ENCODE measurements at regions not wholly inside any gene's neighbourhood (a gene's known extent, or its start where the extent isn't known, plus 50 kb on each side); places are given as distances from the start of the nearest gene placed in this dataset.

DNA sequence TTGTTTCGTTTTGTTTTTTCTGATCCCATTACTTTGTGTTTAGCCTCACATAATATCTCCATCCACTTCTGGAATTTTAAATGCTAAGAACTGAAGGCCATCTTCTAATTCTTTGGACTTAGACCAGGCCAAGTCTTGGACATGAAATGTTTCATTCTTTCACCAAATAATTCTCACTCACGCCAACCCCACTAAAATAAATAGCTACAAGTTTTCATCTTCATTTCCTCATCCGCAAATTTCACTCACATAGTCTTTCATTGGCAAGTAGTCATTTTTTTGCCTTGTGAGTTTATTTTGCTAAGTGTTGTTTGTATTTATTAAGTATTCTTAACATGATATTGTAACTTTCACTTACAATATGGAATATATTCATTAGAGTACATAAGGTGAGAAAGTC lies 1188.6 kb upstream of the SEMA6A start:
- Histone ChIP-seq H3K4me1 (ENCODE audit: control insufficient read depth, low read depth, low read length) (no peaks in the 10 kb centered on the region), H3K9me3 (ENCODE audit: control insufficient read depth, low read depth, low read length) (no peaks in the 10 kb centered on the region), H3K27ac (ENCODE audit: low read length) (no peak overlapping the region), H3K27me3 (ENCODE audit: control insufficient read depth, insufficient read depth, low read length) (no peaks in the 10 kb centered on the region), H3K9ac (ENCODE audit: low read length) (no peak overlapping the region), H3K4me3 (ENCODE audit: low read length) (no peak overlapping the region), H3K36me3 (ENCODE audit: control insufficient read depth, low read depth, low read length) (no peaks in the 10 kb centered on the region)

- Histone ChIP-seq H3K27ac (ENCODE audit: low read length) (no peak overlapping the region), H3K4me3 (ENCODE audit: low read length) (no peak overlapping the region), H3K36me3 (ENCODE audit: control insufficient read depth, low read depth, low read length) (no peaks in the 10 kb centered on the region), H3K4me1 (ENCODE audit: control insufficient read depth, low read depth, low read length) (no peaks in the 10 kb centered on the region), H3K27me3 (ENCODE audit: control insufficient read depth, insufficient read depth, low read length) (no peaks in the 10 kb centered on the region), H3K9me3 (ENCODE audit: control insufficient read depth, low read depth, low read length) (no peaks in the 10 kb centered on the region), H3K9ac (ENCODE audit: low read length) (no peak overlapping the region)
Observed at GRCh38 chr5:117761186-117761585, 1186.6 kb upstream of the SEMA6A start.

DNA sequence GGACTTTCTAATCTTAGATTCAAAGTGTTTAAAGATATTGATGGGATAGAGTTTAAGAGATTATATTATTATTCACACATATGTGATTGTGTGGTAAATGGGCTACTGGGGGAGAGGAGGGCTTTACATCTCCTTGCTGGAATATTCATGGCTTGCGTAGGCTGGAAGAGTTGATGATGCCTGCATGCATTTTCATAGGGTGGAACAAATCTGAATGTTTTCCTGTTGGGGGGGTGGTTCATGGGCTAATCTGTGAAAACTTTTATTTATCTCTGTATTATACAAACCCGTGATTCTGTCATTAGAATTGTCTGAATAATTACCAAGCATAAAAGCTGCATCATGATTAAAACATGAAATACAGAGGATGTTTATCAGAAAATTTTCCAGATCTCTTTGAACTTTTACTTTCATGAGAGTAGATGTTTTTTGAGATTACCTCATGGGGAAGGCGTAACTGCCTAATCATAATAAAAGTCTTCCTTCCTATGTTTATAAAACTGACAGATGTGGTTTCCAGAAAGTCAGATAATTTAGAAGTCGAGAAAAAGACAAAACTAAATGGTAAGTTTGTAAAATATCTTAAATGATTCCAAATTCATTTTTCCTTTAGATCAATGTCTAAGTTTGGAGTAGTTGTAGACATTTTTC lies 1185.4 kb upstream of the SEMA6A start:
- H3K27me3 ChIP-seq (ENCODE audit: control insufficient read depth, insufficient read depth, low read length), result no peaks in the 10 kb centered on the region
- H3K4me1 ChIP-seq (ENCODE audit: control insufficient read depth, low read depth, low read length), result no peaks in the 10 kb centered on the region
- no peak overlapping the region for H3K27ac ChIP-seq (ENCODE audit: low read length)
- H3K9ac ChIP-seq (ENCODE audit: low read length), result no peak overlapping the region
- no peaks in the 10 kb centered on the region for H3K9me3 ChIP-seq (ENCODE audit: control insufficient read depth, low read depth, low read length)
- H3K4me3 ChIP-seq (ENCODE audit: low read length), result no peak overlapping the region
- no peaks in the 10 kb centered on the region for H3K36me3 ChIP-seq (ENCODE audit: control insufficient read depth, low read depth, low read length)

- no peaks in the 10 kb centered on the region for H3K27me3 ChIP-seq (ENCODE audit: control insufficient read depth, insufficient read depth, low read length)
- no peak overlapping the region for H3K27ac ChIP-seq (ENCODE audit: low read length)
- no peak overlapping the region for H3K4me3 ChIP-seq (ENCODE audit: low read length)
- no peak overlapping the region for H3K9ac ChIP-seq (ENCODE audit: low read length)
- no peaks in the 10 kb centered on the region for H3K36me3 ChIP-seq (ENCODE audit: control insufficient read depth, low read depth, low read length)
- H3K9me3 ChIP-seq (ENCODE audit: control insufficient read depth, low read depth, low read length), result no peaks in the 10 kb centered on the region
- peaks cover 4% of the 10 kb centered on the region for H3K4me1 ChIP-seq (ENCODE audit: control insufficient read depth, low read depth, low read length)
Observed at GRCh38 chr5:117752403-117752802, 1177.8 kb upstream of the SEMA6A start.

GRCh38 chr5:117748336-117748735 lies 1173.7 kb upstream of the SEMA6A start:
- no peaks in the 10 kb centered on the region for H3K36me3 ChIP-seq (ENCODE audit: control insufficient read depth, low read depth, low read length)
- H3K4me1 ChIP-seq (ENCODE audit: control insufficient read depth, low read depth, low read length), result peaks cover 4% of the 10 kb centered on the region
- no peaks in the 10 kb centered on the region for H3K27me3 ChIP-seq (ENCODE audit: control insufficient read depth, insufficient read depth, low read length)
- no peak overlapping the region for H3K4me3 ChIP-seq (ENCODE audit: low read length)
- H3K27ac ChIP-seq (ENCODE audit: low read length), result no peak overlapping the region
- no peak overlapping the region for H3K9ac ChIP-seq (ENCODE audit: low read length)
- no peaks in the 10 kb centered on the region for H3K9me3 ChIP-seq (ENCODE audit: control insufficient read depth, low read depth, low read length)

GRCh38 chr5:117743337-117743736 lies 1168.7 kb upstream of the SEMA6A start:
- no peak overlapping the region for H3K27ac ChIP-seq (ENCODE audit: low read length)
- H3K27me3 ChIP-seq (ENCODE audit: control insufficient read depth, insufficient read depth, low read length), result no peaks in the 10 kb centered on the region

GRCh38 chr5:117741655-117742206 lies 1167.1 kb upstream of the SEMA6A start:
- H3K9me3 ChIP-seq (ENCODE audit: control insufficient read depth, low read depth, low read length), result no peaks in the 10 kb centered on the region
- no peak overlapping the region for H3K27ac ChIP-seq (ENCODE audit: low read length)
- no peak overlapping the region for H3K4me3 ChIP-seq (ENCODE audit: low read length)
- H3K9ac ChIP-seq (ENCODE audit: low read length), result no peak overlapping the region
- no peaks in the 10 kb centered on the region for H3K4me1 ChIP-seq (ENCODE audit: control insufficient read depth, low read depth, low read length)
- H3K27me3 ChIP-seq (ENCODE audit: control insufficient read depth, insufficient read depth, low read length), result no peaks in the 10 kb centered on the region
- H3K36me3 ChIP-seq (ENCODE audit: control insufficient read depth, low read depth, low read length), result no peaks in the 10 kb centered on the region

More at GRCh38 chr5:117743337-117743736, 1168.7 kb upstream of the SEMA6A start:
- Histone ChIP-seq H3K4me1 (ENCODE audit: control insufficient read depth, low read depth, low read length) (no peaks in the 10 kb centered on the region), H3K9me3 (ENCODE audit: control insufficient read depth, low read depth, low read length) (no peaks in the 10 kb centered on the region), H3K9ac (ENCODE audit: low read length) (no peak overlapping the region), H3K4me3 (ENCODE audit: low read length) (no peak overlapping the region), H3K36me3 (ENCODE audit: control insufficient read depth, low read depth, low read length) (no peaks in the 10 kb centered on the region)

DNA sequence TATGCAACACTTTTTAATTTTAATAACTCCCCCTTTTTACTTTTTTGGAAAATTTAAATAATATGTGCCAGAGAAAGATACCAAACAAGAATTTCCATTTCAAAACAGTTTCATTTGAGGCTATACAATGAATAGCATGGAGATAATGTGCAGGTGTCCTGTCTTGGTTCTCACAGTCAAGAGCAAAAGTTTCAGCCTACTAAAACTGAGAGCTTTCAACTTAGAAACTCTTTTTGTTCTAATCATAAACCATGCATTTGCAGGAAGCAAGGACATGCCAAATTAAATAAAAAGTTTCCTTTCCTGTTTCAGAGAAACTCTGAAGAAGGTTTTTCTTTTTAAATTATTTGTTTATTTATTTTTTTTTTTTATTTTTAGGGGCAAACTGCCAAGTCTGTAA lies 1165.6 kb upstream of the SEMA6A start:
- no peak overlapping the region for H3K4me3 ChIP-seq (ENCODE audit: low read length)
- no peaks in the 10 kb centered on the region for H3K27me3 ChIP-seq (ENCODE audit: control insufficient read depth, insufficient read depth, low read length)
- no peak overlapping the region for H3K9ac ChIP-seq (ENCODE audit: low read length)
- H3K27ac ChIP-seq (ENCODE audit: low read length), result no peak overlapping the region
- no peaks in the 10 kb centered on the region for H3K36me3 ChIP-seq (ENCODE audit: control insufficient read depth, low read depth, low read length)
- no peaks in the 10 kb centered on the region for H3K9me3 ChIP-seq (ENCODE audit: control insufficient read depth, low read depth, low read length)
- H3K4me1 ChIP-seq (ENCODE audit: control insufficient read depth, low read depth, low read length), result no peaks in the 10 kb centered on the region

- Histone ChIP-seq H3K9me3 (ENCODE audit: control insufficient read depth, low read depth, low read length) (no peaks in the 10 kb centered on the region), H3K9ac (ENCODE audit: low read length) (no peak overlapping the region), H3K27me3 (ENCODE audit: control insufficient read depth, insufficient read depth, low read length) (no peaks in the 10 kb centered on the region), H3K4me1 (ENCODE audit: control insufficient read depth, low read depth, low read length) (no peaks in the 10 kb centered on the region), H3K4me3 (ENCODE audit: low read length) (no peak overlapping the region), H3K36me3 (ENCODE audit: control insufficient read depth, low read depth, low read length) (no peaks in the 10 kb centered on the region), H3K27ac (ENCODE audit: low read length) (no peak overlapping the region)
Observed at GRCh38 chr5:117738571-117738970, 1163.9 kb upstream of the SEMA6A start.

DNA sequence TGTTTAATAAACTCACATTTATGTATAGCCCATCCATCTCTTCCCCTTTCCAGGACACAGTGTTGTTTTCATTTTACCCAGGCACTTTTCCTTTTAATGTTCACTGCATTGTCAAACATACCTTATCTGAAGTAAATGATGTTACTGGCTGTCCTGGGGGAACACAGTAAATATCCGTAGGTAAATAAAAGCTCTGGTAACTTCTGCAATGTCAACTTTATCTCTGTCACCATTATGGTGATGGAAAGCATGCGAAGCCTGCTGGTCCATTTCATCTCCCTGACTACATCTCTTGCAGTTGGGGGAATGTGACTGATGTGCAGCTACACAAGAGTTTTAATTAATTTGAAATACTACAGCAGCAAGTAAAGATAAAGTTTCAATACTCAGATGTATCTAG lies 1162.1 kb upstream of the SEMA6A start:
- no peak overlapping the region for H3K27ac ChIP-seq (ENCODE audit: low read length)
- H3K9me3 ChIP-seq (ENCODE audit: control insufficient read depth, low read depth, low read length), result no peaks in the 10 kb centered on the region
- no peak overlapping the region for H3K9ac ChIP-seq (ENCODE audit: low read length)
- no peak overlapping the region for H3K4me3 ChIP-seq (ENCODE audit: low read length)
- no peaks in the 10 kb centered on the region for H3K36me3 ChIP-seq (ENCODE audit: control insufficient read depth, low read depth, low read length)
- no peaks in the 10 kb centered on the region for H3K27me3 ChIP-seq (ENCODE audit: control insufficient read depth, insufficient read depth, low read length)
- H3K4me1 ChIP-seq (ENCODE audit: control insufficient read depth, low read depth, low read length), result no peaks in the 10 kb centered on the region

GRCh38 chr5:117734056-117734455 lies 1159.4 kb upstream of the SEMA6A start:
- Histone ChIP-seq H3K27ac (ENCODE audit: low read length) (no peak overlapping the region), H3K9ac (ENCODE audit: low read length) (no peak overlapping the region), H3K27me3 (ENCODE audit: control insufficient read depth, insufficient read depth, low read length) (no peaks in the 10 kb centered on the region), H3K4me3 (ENCODE audit: low read length) (no peak overlapping the region), H3K36me3 (ENCODE audit: control insufficient read depth, low read depth, low read length) (no peaks in the 10 kb centered on the region), H3K9me3 (ENCODE audit: control insufficient read depth, low read depth, low read length) (no peaks in the 10 kb centered on the region), H3K4me1 (ENCODE audit: control insufficient read depth, low read depth, low read length) (no peaks in the 10 kb centered on the region)

- Histone ChIP-seq H3K4me3 (ENCODE audit: low read length) (no peak overlapping the region), H3K9ac (ENCODE audit: low read length) (no peak overlapping the region), H3K27ac (ENCODE audit: low read length) (no peak overlapping the region), H3K9me3 (ENCODE audit: control insufficient read depth, low read depth, low read length) (no peaks in the 10 kb centered on the region), H3K4me1 (ENCODE audit: control insufficient read depth, low read depth, low read length) (no peaks in the 10 kb centered on the region), H3K36me3 (ENCODE audit: control insufficient read depth, low read depth, low read length) (no peaks in the 10 kb centered on the region), H3K27me3 (ENCODE audit: control insufficient read depth, insufficient read depth, low read length) (no peaks in the 10 kb centered on the region)
Observed at GRCh38 chr5:117733051-117733450, 1158.4 kb upstream of the SEMA6A start.
